Lung (tissue), 11 donors: ENCODE measurements at regions not wholly inside any gene's neighbourhood (a gene's known extent, or its start where the extent isn't known, plus 50 kb on each side); places are given as distances from the start of the nearest gene placed in this dataset.

ENCODE experiments used
- ATAC-seq: fragments of 200-7000 bp; cut with Tn5 transposase; one replicate; pipeline ENCODE4 v1.9.1; 2020; ENCODE audit warnings: moderate number of reproducible peaks; ENCODE audit not compliant: insufficient read depth, low FRiP score
- DNase-seq, 3 donors: peaks; one replicate each; pipeline ENCODE4 v3.0.0-alpha.2; 2013 to 2017
- H3K27ac ChIP-seq, 2 donors: one replicate each; pipeline ENCODE4 v1.5.1; 2013; ENCODE audit warnings: mild to moderate bottlenecking in 2 of 2, moderate library complexity in 2 of 2, control low read depth in 1 of 2, inconsistent platforms in 1 of 2, low read depth in 1 of 2, low read length in 1 of 2
- H3K27me3 ChIP-seq, 3 donors: one replicate each; pipeline ENCODE4 v1.5.1; 2013; ENCODE audit warnings: low read length in 2 of 3; ENCODE audit not compliant: control insufficient read depth in 3 of 3, insufficient read depth in 3 of 3
- H3K36me3 ChIP-seq, 4 donors: one replicate each; pipeline ENCODE4 v1.5.1; 2013; ENCODE audit warnings: low read length in 4 of 4, mild to moderate bottlenecking in 1 of 4, moderate library complexity in 1 of 4; ENCODE audit not compliant: control insufficient read depth in 4 of 4, insufficient read depth in 4 of 4
- H3K4me1 ChIP-seq, 5 donors: one replicate each; pipeline ENCODE4 v1.5.1; 2013; ENCODE audit warnings: low read length in 5 of 5, mild to moderate bottlenecking in 2 of 5, moderate library complexity in 1 of 5; ENCODE audit not compliant: control insufficient read depth in 5 of 5, insufficient read depth in 5 of 5
- H3K4me3 ChIP-seq: one replicate; pipeline ENCODE4 v1.5.1; 2013; ENCODE audit warnings: mild to moderate bottlenecking, control low read depth, moderate library complexity
- H3K9ac ChIP-seq, 2 donors: one replicate each; pipeline ENCODE4 v1.5.1; 2013; ENCODE audit warnings: low read length in 2 of 2, control low read depth in 1 of 2; ENCODE audit not compliant: insufficient read depth in 1 of 2
- H3K9me3 ChIP-seq, 4 donors: one replicate each; pipeline ENCODE4 v1.5.1; 2013; ENCODE audit warnings: low read length in 3 of 4, mild to moderate bottlenecking in 1 of 4, moderate library complexity in 1 of 4; ENCODE audit not compliant: control insufficient read depth in 4 of 4, insufficient read depth in 3 of 4
- CTCF ChIP-seq: IDR thresholded peaks from 2 replicates; pipeline ENCODE4 v1.5.1; 2012; ENCODE audit warnings: mild to moderate bottlenecking; ENCODE audit errors: control extremely low read depth, extremely low read depth
- WGBS, 2 donors: extraction: QIAGEN DNeasy Blood & Tissue Kit; methylation state at CpG; one replicate each; pipeline ENCODE4 v1.1.7; 2013; 5-methylcytosine and 5-hydroxymethylcytosine counted together
- donor health status: control.
- donor health status: control.
- donor health status: Bipolar disorder and iron deficiency.
- donor health status: healthy.
- donor health status: DM: yes; HTN: yes; CAD: no.

GRCh38 chr1:57770236-57770635, 346.4 kb upstream of the DAB1 start:
- ATAC-seq, result no peak
- Histone ChIP-seq H3K27me3 (no peaks in the 10 kb centered on the region), H3K9ac (no peak overlapping the region), H3K9me3 (no peaks in the 10 kb centered on the region), H3K36me3 (no peaks in the 10 kb centered on the region), H3K27ac (no peak overlapping the region), H3K4me3 (no peak overlapping the region), H3K4me1 (no peaks in the 10 kb centered on the region)
- WGBS, 2 donors, result 92 to 96% methylated on average over 1 of the region's 1 CpG
- no peak for TF ChIP-seq CTCF
- DNase-seq, result no peak

- no peak overlapping the region for H3K27ac ChIP-seq
- H3K9me3 ChIP-seq, result peaks cover 0 to 4% (median 0%) of the 10 kb centered on the region in 4 donors
- H3K27me3 ChIP-seq, result no peaks in the 10 kb centered on the region
- TF ChIP-seq CTCF, result no peak
- DNase-seq (no peak), ATAC-seq (no peak)
- no peaks in the 10 kb centered on the region for H3K4me1 ChIP-seq
- 47 to 56% methylated on average over 8 of the region's 8 CpGs for WGBS, 2 donors
- no peaks in the 10 kb centered on the region for H3K36me3 ChIP-seq
- no peak overlapping the region for H3K9ac ChIP-seq
- no peak overlapping the region for H3K4me3 ChIP-seq
Measured at GRCh38 chr1:57761628-57762027, 337.8 kb upstream of the DAB1 start.

- H3K36me3 ChIP-seq, result no peaks in the 10 kb centered on the region
- H3K27me3 ChIP-seq, result no peaks in the 10 kb centered on the region
- H3K9ac ChIP-seq, result no peak overlapping the region
- H3K4me3 ChIP-seq, result no peak overlapping the region
- DNase-seq (no peak), ATAC-seq (no peak)
- H3K9me3 ChIP-seq, result no peaks in the 10 kb centered on the region
- no peaks in the 10 kb centered on the region for H3K4me1 ChIP-seq
- 81 to 87% methylated on average over 1 of the region's 1 CpG for WGBS, 2 donors
- H3K27ac ChIP-seq, result no peak overlapping the region
- no peak for TF ChIP-seq CTCF
Measured at GRCh38 chr1:57752843-57753242, 329.0 kb upstream of the DAB1 start.

- ATAC-seq (no peak), DNase-seq (no peak)
- Histone ChIP-seq H3K4me1 (no peaks in the 10 kb centered on the region), H3K9ac (no peak overlapping the region), H3K4me3 (no peak overlapping the region), H3K27ac (no peak overlapping the region), H3K36me3 (no peaks in the 10 kb centered on the region), H3K27me3 (no peaks in the 10 kb centered on the region), H3K9me3 (no peaks in the 10 kb centered on the region)
- TF ChIP-seq CTCF, result no peak
- WGBS, 2 donors, result 95 to 98% methylated on average over 2 of the region's 2 CpGs
Measured at GRCh38 chr1:57748719-57749118, 324.9 kb upstream of the DAB1 start.
